HepG2 (cell line): ENCODE measurements at regions not wholly inside any gene's neighbourhood (a gene's known extent, or its start where the extent isn't known, plus 50 kb on each side); places are given as distances from the start of the nearest gene placed in this dataset.

Experiments used
- ATAC-seq: fragments of 200-7000 bp; cut with Tn5 transposase; 3 replicates; pipeline ENCODE4 v1.9.1; 2020; ENCODE audit warnings: mild to moderate bottlenecking, moderate library complexity
- BruUV-seq: library from RNA; stranded (reverse); fragments of 400-500 nt; replicated peaks from 2 replicates; lab custom pipeline; 2021; lab: Mats Ljungman, UMichigan
- CTCF ChIA-PET: fragments of 300-600 bp; formaldehyde crosslinking; extraction: SDS; loops from one replicate; lab custom pipeline; 2021; ENCODE audit warnings: low total read pairs, inconsistent platforms, low intra/inter-chr PET ratio; lab: Yijun Ruan, JAX
- POLR2A ChIA-PET: fragments of 350-600 bp; sonication (Branson Sonifier 250); formaldehyde crosslinking; loops from one replicate; lab custom pipeline; 2020; ENCODE audit warnings: antibody characterized with exemption, inconsistent platforms; lab: Yijun Ruan, JAX
- DNase-seq: peaks from one replicate; pipeline ENCODE4 v3.0.0-alpha.2; 2015; ENCODE audit warnings: low spot score
- FAIRE-seq: peaks from 3 replicates; lab custom pipeline; 2011; peaks lifted over from hg19 to GRCh38; lab: Jason Lieb, UNC
- H2AFZ ChIP-seq: one replicate; pipeline ENCODE4 v1.6.1; 2011; ENCODE audit warnings: low read length, inconsistent platforms
- H3K27ac ChIP-seq: fragments of 300-600 bp; 3 replicates; pipeline ENCODE4 v1.8.0; 2011; ENCODE audit warnings: mixed run types, mild to moderate bottlenecking, mixed read lengths, low read length, inconsistent platforms; ENCODE audit not compliant: insufficient read depth; ENCODE audit errors: extremely low read length
- H3K27me3 ChIP-seq, 2 experiments: fragments of 200-600 bp in 1 of 2; 2 replicates in 1 of 2; 3 replicates in 1 of 2; pipeline versions ENCODE4 v1.6.0 to v1.8.0; 2011; ENCODE audit warnings: low read length in 2 of 2, mild to moderate bottlenecking in 2 of 2, moderate library complexity in 2 of 2, inconsistent platforms in 1 of 2; ENCODE audit not compliant: insufficient read depth in 2 of 2, control insufficient read depth in 1 of 2
- H3K36me3 ChIP-seq, 2 experiments: fragments of 200-600 bp in 1 of 2; replicated peaks in 1 of 2; 2 replicates in 1 of 2; 3 replicates in 1 of 2; pipeline versions ENCODE4 v1.5.1 to v1.8.0; 2011; ENCODE audit warnings: low read length in 2 of 2, inconsistent platforms in 1 of 2; ENCODE audit not compliant: insufficient read depth in 2 of 2, control insufficient read depth in 1 of 2
- H3K4me1 ChIP-seq: 2 replicates; pipeline ENCODE4 v1.5.1; 2012; ENCODE audit warnings: low read length, inconsistent platforms; ENCODE audit not compliant: insufficient read depth
- H3K4me2 ChIP-seq: 2 replicates; pipeline ENCODE4 v1.6.0; 2011; ENCODE audit warnings: low read depth, low read length, inconsistent platforms
- H3K4me3 ChIP-seq, 3 experiments: fragments of 200-600 bp in 1 of 3; sonication (generic), shearing (Covaris generic) in 1 of 3; replicated peaks in 1 of 3; 2 replicates each; pipeline ENCODE4 v1.5.1; 2011 to 2016; ENCODE audit warnings: low read length in 3 of 3, inconsistent platforms in 2 of 3, low read depth in 2 of 3, mild to moderate bottlenecking in 2 of 3, control low read depth in 1 of 3, mixed read lengths in 1 of 3; ENCODE audit not compliant: insufficient read depth in 1 of 3
- H3K79me2 ChIP-seq: one replicate; pipeline ENCODE4 v1.6.1; 2011; ENCODE audit warnings: low read length, inconsistent platforms; ENCODE audit not compliant: insufficient read depth
- H3K9ac ChIP-seq: 2 replicates; pipeline ENCODE4 v1.6.0; 2011; ENCODE audit warnings: mild to moderate bottlenecking, low read depth, low read length, inconsistent platforms; ENCODE audit not compliant: insufficient read depth
- H3K9me3 ChIP-seq: 2 replicates; pipeline ENCODE4 v1.5.1; 2012; ENCODE audit warnings: mild to moderate bottlenecking, low read length
- H4K20me1 ChIP-seq: 2 replicates; pipeline ENCODE4 v1.6.0; 2011; ENCODE audit warnings: inconsistent platforms, mild to moderate bottlenecking, low read length, moderate library complexity; ENCODE audit not compliant: insufficient read depth
- ARNTL ChIP-seq: sonication (generic); formaldehyde crosslinking; IDR thresholded peaks from 2 replicates; pipeline ENCODE4 v1.4.0; 2020; ENCODE audit warnings: mild to moderate bottlenecking, missing genetic modification reagents
- BRF2 ChIP-seq: sonication (generic); formaldehyde crosslinking; IDR thresholded peaks from 2 replicates; pipeline ENCODE4 v1.8.1; 2022; ENCODE audit warnings: mild to moderate bottlenecking, missing genetic modification reagents
- EZH2 ChIP-seq: conservative IDR thresholded peaks from 2 replicates; pipeline ENCODE4 v1.6.1; 2012; ENCODE audit warnings: mild to moderate bottlenecking, low read depth, low read length, moderate library complexity
- HDAC1 ChIP-seq: sonication (generic); formaldehyde crosslinking; IDR thresholded peaks from 2 replicates; pipeline ENCODE4 v1.5.1; 2020; ENCODE audit warnings: mild to moderate bottlenecking, missing genetic modification reagents
- HNRNPK ChIP-seq: fragments of 200-400 bp; formaldehyde crosslinking; IDR thresholded peaks from 2 replicates; pipeline ENCODE4 v1.6.1; 2018; ENCODE audit warnings: low read length, low read depth, moderate library complexity, mild to moderate bottlenecking; ENCODE audit not compliant: poor library complexity, severe bottlenecking
- IRX3 ChIP-seq: sonication (generic); formaldehyde crosslinking; IDR thresholded peaks from 2 replicates; pipeline ENCODE4 v1.8.1; 2023; ENCODE audit warnings: mild to moderate bottlenecking, low read depth, missing genetic modification reagents, borderline replicate concordance
- MNT ChIP-seq: fragments of 450-650 bp; IDR thresholded peaks from 2 replicates; pipeline ENCODE4 v1.6.1; 2016
- NFRKB ChIP-seq: fragments of 450-650 bp; IDR thresholded peaks from 2 replicates; pipeline ENCODE4 v1.6.1; 2017
- NPAS2 ChIP-seq: sonication (generic); formaldehyde crosslinking; IDR thresholded peaks from 2 replicates; pipeline ENCODE4 v1.8.0; 2022; ENCODE audit warnings: mild to moderate bottlenecking, missing genetic modification reagents, borderline replicate concordance
- PLRG1 ChIP-seq: fragments of 450-650 bp; conservative IDR thresholded peaks from 2 replicates; pipeline ENCODE4 v1.6.1; 2016
- YEATS4 ChIP-seq: sonication (generic); formaldehyde crosslinking; IDR thresholded peaks from 2 replicates; pipeline ENCODE4 v1.4.0; 2020; ENCODE audit warnings: missing genetic modification reagents, borderline replicate concordance
- ZKSCAN5 ChIP-seq: sonication (generic); formaldehyde crosslinking; IDR thresholded peaks from 2 replicates; pipeline ENCODE4 v1.5.1; 2020; ENCODE audit warnings: mild to moderate bottlenecking, missing genetic modification reagents
- ZNF749 ChIP-seq: sonication (generic); formaldehyde crosslinking; IDR thresholded peaks from 2 replicates; pipeline ENCODE4 v1.8.0; 2022; ENCODE audit warnings: mild to moderate bottlenecking, missing genetic modification reagents, moderate library complexity, borderline replicate concordance
- ZNF780A ChIP-seq: sonication (generic); formaldehyde crosslinking; IDR thresholded peaks from 2 replicates; pipeline ENCODE4 v1.8.0; 2022; ENCODE audit warnings: mild to moderate bottlenecking, missing genetic modification reagents, moderate library complexity
- ZNF784 ChIP-seq: sonication (generic); formaldehyde crosslinking; IDR thresholded peaks from 2 replicates; pipeline ENCODE4 v1.5.1; 2020; ENCODE audit warnings: missing genetic modification reagents, mild to moderate bottlenecking, borderline replicate concordance
- ZNF878 ChIP-seq: sonication (generic); formaldehyde crosslinking; IDR thresholded peaks from 2 replicates; pipeline ENCODE4 v1.8.1; 2023; ENCODE audit warnings: mild to moderate bottlenecking, missing genetic modification reagents, moderate library complexity
- WGBS: methylation state at CpG from one replicate; pipeline ENCODE4 v1.1.6; 2017; ENCODE audit warnings: low lambda C conversion rate; 5-methylcytosine and 5-hydroxymethylcytosine counted together
- in situ Hi-C: cut with HindIII; loops from 2 replicates; pipeline ENCODE4 v1.10.0; 2017; ENCODE audit warnings: low pct_unique_long_range_greater_than_20kb; ENCODE audit not compliant: extremely low pct_ligation_motif_present
- intact Hi-C: fragments of 100-400 bp; cut with micrococcal nuclease; formaldehyde crosslinking; loops from one replicate; pipeline ENCODE4 v1.10.0; 2022; ENCODE audit not compliant: unreplicated experiment

GRCh38 chr2:150900913-150901312 lies 360.8 kb downstream of the RBM43 start:
- no peaks in the 10 kb centered on the region for H3K4me1 ChIP-seq
- no peaks in the 10 kb centered on the region for H3K79me2 ChIP-seq
- in situ Hi-C loops (no loop called here), intact Hi-C loops (no loop called here)
- no peak overlapping the region for H2AFZ ChIP-seq
- 0% methylated on average over 1 of the region's 1 CpG for WGBS
- POLR2A ChIA-PET: no interaction called here
- peaks cover 15% of the 10 kb centered on the region; the same call in 1 of the 2 replicates for H3K9me3 ChIP-seq
- BruUV-seq: no TSS peak
- ATAC-seq: no peak
- CTCF ChIA-PET: no interaction called here
- no peak overlapping the region for H3K4me3 ChIP-seq
- no peak for TF ChIP-seq HNRNPK
- no peak for TF ChIP-seq ZKSCAN5
- TF ChIP-seq EZH2: no peak
- no peak for TF ChIP-seq PLRG1
- no peak for TF ChIP-seq IRX3 (CRISPR knock-in tag)
- TF ChIP-seq NFRKB: no peak
- no peak for TF ChIP-seq YEATS4
- no peak for TF ChIP-seq NPAS2 (CRISPR knock-in tag)
- no peak for TF ChIP-seq ZNF749 (CRISPR knock-in tag)
- no peak for TF ChIP-seq ZNF878 (CRISPR knock-in tag)
- no peak for TF ChIP-seq ZNF784 (CRISPR knock-in tag)
- TF ChIP-seq ZNF780A (CRISPR knock-in tag): no peak
- no peak for TF ChIP-seq MNT
- TF ChIP-seq BRF2: no peak
- TF ChIP-seq ARNTL: no peak
- TF ChIP-seq HDAC1 (CRISPR knock-in tag): no peak
- no peak overlapping the region for H3K9ac ChIP-seq
- H3K36me3 ChIP-seq: no peaks in the 10 kb centered on the region
- H3K4me2 ChIP-seq: no peak overlapping the region
- no peak for DNase-seq
- H3K27ac ChIP-seq: no peak overlapping the region
- no peaks in the 10 kb centered on the region for H3K27me3 ChIP-seq
- no peak for FAIRE-seq
- H4K20me1 ChIP-seq: no peaks in the 10 kb centered on the region
